ENCODE measurements at regions not wholly inside any gene's neighbourhood (a gene's known extent, or its start where the extent isn't known, plus 50 kb on each side); places are given as distances from the start of the nearest gene placed in this dataset.
"Not testable (repeated sequence)": the region's sequence is repeated elsewhere in the genome, so short reads cannot be mapped to it uniquely, and the experiment has no call there.

DNA sequence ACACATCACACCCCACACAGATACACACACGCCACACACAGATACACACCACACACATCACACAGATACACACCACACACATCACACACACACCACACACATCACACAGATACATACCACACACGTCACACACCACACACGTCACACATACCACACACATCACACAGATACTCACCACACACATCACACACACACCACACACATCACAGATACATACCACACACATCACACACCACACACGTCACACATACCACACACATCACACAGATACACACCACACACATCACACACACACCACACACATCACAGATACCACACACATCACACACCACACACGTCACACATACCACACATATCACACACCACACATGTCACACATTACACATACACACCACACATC, 159.3 kb downstream of the NDUFA10 start:
- TF ChIP-seq, protein P1, sequence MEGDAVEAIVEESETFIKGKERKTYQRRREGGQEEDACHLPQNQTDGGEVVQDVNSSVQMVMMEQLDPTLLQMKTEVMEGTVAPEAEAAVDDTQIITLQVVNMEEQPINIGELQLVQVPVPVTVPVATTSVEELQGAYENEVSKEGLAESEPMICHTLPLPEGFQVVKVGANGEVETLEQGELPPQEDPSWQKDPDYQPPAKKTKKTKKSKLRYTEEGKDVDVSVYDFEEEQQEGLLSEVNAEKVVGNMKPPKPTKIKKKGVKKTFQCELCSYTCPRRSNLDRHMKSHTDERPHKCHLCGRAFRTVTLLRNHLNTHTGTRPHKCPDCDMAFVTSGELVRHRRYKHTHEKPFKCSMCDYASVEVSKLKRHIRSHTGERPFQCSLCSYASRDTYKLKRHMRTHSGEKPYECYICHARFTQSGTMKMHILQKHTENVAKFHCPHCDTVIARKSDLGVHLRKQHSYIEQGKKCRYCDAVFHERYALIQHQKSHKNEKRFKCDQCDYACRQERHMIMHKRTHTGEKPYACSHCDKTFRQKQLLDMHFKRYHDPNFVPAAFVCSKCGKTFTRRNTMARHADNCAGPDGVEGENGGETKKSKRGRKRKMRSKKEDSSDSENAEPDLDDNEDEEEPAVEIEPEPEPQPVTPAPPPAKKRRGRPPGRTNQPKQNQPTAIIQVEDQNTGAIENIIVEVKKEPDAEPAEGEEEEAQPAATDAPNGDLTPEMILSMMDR (IDR thresholded peaks at IDR 0.05) = not testable (repeated sequence)
- TF ChIP-seq POLR2A (IDR thresholded peaks at IDR 0.05) = not testable (repeated sequence)
